ENCODE measurements at regions not wholly inside any gene's neighbourhood (a gene's known extent, or its start where the extent isn't known, plus 50 kb on each side); places are given as distances from the start of the nearest gene placed in this dataset.
"Not testable (repeated sequence)": the region's sequence is repeated elsewhere in the genome, so short reads cannot be mapped to it uniquely, and the experiment has no call there.

DNA sequence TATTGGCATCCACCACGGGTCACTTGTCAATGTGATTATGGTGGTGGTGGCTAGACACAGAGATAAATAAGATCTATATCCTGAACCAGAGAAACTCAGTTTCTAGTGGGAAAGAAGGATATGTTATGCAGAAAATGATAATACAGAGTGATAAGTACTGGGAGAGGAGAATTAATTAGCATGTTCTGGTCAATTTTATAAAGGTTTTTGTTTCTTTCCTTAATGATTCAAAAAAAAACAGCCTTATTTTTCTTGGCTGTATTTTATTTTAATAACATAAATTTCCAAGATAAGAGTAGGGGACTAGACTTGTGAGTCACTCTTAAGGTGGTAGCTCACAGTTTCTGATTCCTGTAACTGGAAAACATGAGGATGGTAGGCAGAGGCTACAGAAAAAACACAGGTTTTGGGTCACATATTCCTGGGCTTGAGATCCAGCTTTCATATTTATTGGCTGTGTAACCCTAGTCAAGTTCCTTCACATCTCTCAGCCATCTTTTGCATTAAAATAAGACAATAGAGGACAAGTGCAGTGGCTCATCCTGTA, 350.3 kb upstream of the RPS23 start:
- H3K27me3 ChIP-seq (ENCODE audit: control insufficient read depth in 3 of 3, insufficient read depth in 3 of 3, low read length in 3 of 3), result no peaks in the 10 kb centered on the region
- no peaks in the 10 kb centered on the region for H3K36me3 ChIP-seq (ENCODE audit: control insufficient read depth in 3 of 3, insufficient read depth in 3 of 3, low read length in 3 of 3)
- H3K4me1 ChIP-seq (ENCODE audit: control insufficient read depth in 3 of 3, insufficient read depth in 3 of 3, low read length in 3 of 3), result no peaks in the 10 kb centered on the region
- no peak overlapping the region for H3K9ac ChIP-seq (ENCODE audit: low read depth in 1 of 3, low read length in 3 of 3)
- no peak overlapping the region for H3K27ac ChIP-seq (ENCODE audit: low read depth, low read length)
- H3K4me3 ChIP-seq (ENCODE audit: low read length in 3 of 3), result no peak overlapping the region
- H3K9me3 ChIP-seq (ENCODE audit: control insufficient read depth in 3 of 3, low read length in 3 of 3), result no peaks in the 10 kb centered on the region

DNA sequence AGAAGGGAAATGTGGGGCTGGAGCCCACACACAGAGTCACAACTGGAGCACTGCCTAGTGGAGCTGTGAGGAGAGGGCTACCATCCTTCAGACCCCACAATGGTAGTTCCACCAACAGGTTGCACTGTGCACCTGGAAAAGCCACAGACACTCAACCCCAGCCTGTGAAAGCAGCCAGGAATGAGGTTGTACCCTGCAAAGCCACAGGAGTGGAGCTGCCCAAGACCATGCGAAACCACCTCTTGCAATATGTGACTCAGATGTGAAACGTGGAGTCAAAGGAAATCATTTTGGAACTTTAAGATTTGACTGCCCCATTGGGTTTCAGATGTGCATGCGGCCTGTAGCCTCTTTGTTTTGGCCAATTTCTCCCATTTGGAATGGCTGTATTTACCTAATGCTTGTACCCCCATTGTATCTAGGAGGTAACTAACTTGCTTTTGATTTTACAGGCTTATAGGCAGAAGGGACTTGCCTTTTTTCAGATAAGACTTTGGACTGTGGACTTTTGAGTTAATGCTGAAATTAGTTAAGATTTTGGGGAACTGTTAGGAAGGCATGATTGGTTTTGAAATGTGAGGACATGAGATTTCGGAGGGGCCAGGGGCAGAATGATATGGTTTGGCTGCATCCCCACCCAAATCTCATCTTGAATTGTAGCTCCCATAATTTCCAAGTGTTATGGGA, 348.9 kb upstream of the RPS23 start:
- not testable (repeated sequence) for H3K9ac ChIP-seq (ENCODE audit: low read depth in 1 of 3, low read length in 3 of 3); H3K27me3 ChIP-seq (ENCODE audit: control insufficient read depth in 3 of 3, insufficient read depth in 3 of 3, low read length in 3 of 3); H3K4me3 ChIP-seq (ENCODE audit: low read length in 3 of 3); H3K36me3 ChIP-seq (ENCODE audit: control insufficient read depth in 3 of 3, insufficient read depth in 3 of 3, low read length in 3 of 3); H3K27ac ChIP-seq (ENCODE audit: low read depth, low read length); H3K4me1 ChIP-seq (ENCODE audit: control insufficient read depth in 3 of 3, insufficient read depth in 3 of 3, low read length in 3 of 3); H3K9me3 ChIP-seq (ENCODE audit: control insufficient read depth in 3 of 3, low read length in 3 of 3)

DNA sequence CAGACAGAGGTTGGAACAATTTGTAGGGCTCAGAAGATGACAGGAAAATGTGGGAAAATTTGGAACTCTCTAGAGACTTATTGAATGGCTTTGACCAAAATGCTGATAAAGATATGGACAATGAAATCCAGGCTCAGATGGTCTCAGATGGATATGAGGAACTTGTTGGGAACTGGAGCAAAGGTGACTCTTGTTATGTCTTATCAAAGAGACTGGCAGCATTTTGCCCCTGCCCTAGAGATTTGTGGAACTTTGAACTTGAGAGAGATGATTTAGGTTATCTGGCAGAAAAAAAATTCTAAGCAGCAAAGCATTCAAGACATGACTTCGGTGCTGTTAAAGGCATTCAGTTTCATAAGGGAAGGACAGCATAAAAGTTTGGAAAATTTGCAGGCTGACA, 347.9 kb upstream of the RPS23 start:
- not testable (repeated sequence) for H3K4me3 ChIP-seq (ENCODE audit: low read length in 3 of 3)

DNA sequence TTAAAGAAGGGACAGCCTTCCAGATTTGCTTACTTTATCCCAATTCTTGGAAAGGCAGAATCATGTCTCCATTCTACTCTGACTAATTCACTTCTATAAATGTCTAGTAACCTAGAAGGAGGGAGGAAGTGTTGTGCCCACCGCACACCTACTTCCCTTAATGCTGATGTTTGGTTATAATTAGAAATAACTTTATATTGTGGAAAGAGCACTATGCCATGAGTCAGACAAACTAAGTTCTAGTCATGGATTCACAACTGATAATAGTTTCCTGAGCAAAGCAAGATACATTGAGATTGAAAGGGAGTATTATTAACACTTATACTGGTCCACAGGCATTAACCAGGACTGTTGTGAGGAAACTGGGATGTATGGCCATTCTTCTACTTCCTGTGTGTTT, 345.9 kb upstream of the RPS23 start:
- Histone ChIP-seq H3K4me3 (ENCODE audit: low read length in 3 of 3) (no peak overlapping the region), H3K9me3 (ENCODE audit: control insufficient read depth in 3 of 3, low read length in 3 of 3) (no peaks in the 10 kb centered on the region), H3K27ac (ENCODE audit: low read depth, low read length) (no peak overlapping the region), H3K4me1 (ENCODE audit: control insufficient read depth in 3 of 3, insufficient read depth in 3 of 3, low read length in 3 of 3) (no peaks in the 10 kb centered on the region), H3K27me3 (ENCODE audit: control insufficient read depth in 3 of 3, insufficient read depth in 3 of 3, low read length in 3 of 3) (no peaks in the 10 kb centered on the region), H3K36me3 (ENCODE audit: control insufficient read depth in 3 of 3, insufficient read depth in 3 of 3, low read length in 3 of 3) (no peaks in the 10 kb centered on the region), H3K9ac (ENCODE audit: low read depth in 1 of 3, low read length in 3 of 3) (no peak overlapping the region)

More for the DNA sequence above, 347.9 kb upstream of the RPS23 start:
- H3K9me3 ChIP-seq (ENCODE audit: control insufficient read depth in 3 of 3, low read length in 3 of 3); H3K4me1 ChIP-seq (ENCODE audit: control insufficient read depth in 3 of 3, insufficient read depth in 3 of 3, low read length in 3 of 3); H3K27me3 ChIP-seq (ENCODE audit: control insufficient read depth in 3 of 3, insufficient read depth in 3 of 3, low read length in 3 of 3); H3K9ac ChIP-seq (ENCODE audit: low read depth in 1 of 3, low read length in 3 of 3); H3K36me3 ChIP-seq (ENCODE audit: control insufficient read depth in 3 of 3, insufficient read depth in 3 of 3, low read length in 3 of 3); H3K27ac ChIP-seq (ENCODE audit: low read depth, low read length): not testable (repeated sequence)

DNA sequence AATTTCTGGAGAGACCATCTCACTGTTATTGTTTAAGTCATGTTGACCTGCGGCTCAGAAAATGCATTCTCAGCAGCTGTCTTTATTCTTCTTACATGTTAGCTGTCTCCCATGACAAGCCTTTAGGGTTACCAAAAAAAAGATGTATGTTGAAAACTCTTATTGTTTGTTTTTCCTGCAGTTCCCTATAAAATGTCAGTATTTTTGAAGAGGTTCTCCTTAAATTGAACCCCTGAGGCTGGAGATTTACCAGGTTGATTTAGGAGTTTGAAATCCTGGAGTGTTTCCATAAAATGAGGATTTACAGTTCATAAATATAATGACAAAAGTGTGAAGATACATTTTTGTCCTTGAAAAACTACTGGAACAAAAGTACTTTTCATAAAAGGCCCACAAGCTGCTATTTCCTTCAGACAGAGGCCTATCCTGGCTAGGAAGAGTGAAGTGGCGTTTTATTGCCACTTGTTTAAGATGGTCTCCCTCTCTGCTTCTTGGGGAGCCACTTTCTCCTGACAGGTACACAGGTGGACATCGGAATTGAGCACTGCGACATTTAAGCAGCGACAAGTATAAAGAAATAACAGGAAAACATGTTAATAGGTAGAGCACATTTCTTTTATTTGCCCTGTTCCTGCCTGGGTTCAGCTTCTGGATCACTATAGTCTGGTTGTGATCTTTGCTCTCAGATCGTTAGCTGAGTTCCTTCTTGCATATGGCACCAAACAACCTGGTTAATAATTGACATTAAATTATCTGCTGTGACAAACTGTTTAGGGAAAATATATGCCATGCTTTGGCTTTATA, 344.8 kb upstream of the RPS23 start:
- Histone ChIP-seq H3K4me1 (ENCODE audit: control insufficient read depth in 3 of 3, insufficient read depth in 3 of 3, low read length in 3 of 3) (no peaks in the 10 kb centered on the region), H3K9ac (ENCODE audit: low read depth in 1 of 3, low read length in 3 of 3) (no peak overlapping the region), H3K9me3 (ENCODE audit: control insufficient read depth in 3 of 3, low read length in 3 of 3) (no peaks in the 10 kb centered on the region), H3K4me3 (ENCODE audit: low read length in 3 of 3) (no peak overlapping the region), H3K27me3 (ENCODE audit: control insufficient read depth in 3 of 3, insufficient read depth in 3 of 3, low read length in 3 of 3) (no peaks in the 10 kb centered on the region), H3K27ac (ENCODE audit: low read depth, low read length) (no peak overlapping the region), H3K36me3 (ENCODE audit: control insufficient read depth in 3 of 3, insufficient read depth in 3 of 3, low read length in 3 of 3) (no peaks in the 10 kb centered on the region)

DNA sequence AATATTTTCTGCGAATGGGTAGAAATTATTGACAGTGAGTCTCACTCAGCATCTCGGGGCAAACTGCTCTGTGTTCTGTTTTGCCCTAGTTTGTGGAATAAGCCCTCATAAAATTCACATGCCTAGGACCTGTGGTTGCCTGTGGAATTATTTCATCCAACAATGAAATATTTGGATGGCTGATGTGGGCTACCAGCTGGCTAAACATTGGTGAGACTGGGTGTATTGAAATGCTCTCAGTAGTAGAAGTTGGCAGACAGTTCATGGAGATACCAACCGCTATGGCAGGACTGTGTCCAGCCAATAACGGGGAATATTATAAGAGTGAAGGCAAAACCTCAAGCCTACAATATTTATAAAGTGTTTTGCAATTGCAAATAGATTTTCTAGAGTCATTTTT, 344.1 kb upstream of the RPS23 start:
- Histone ChIP-seq H3K27me3 (ENCODE audit: control insufficient read depth in 3 of 3, insufficient read depth in 3 of 3, low read length in 3 of 3) (no peaks in the 10 kb centered on the region), H3K9ac (ENCODE audit: low read depth in 1 of 3, low read length in 3 of 3) (no peak overlapping the region), H3K27ac (ENCODE audit: low read depth, low read length) (no peak overlapping the region), H3K36me3 (ENCODE audit: control insufficient read depth in 3 of 3, insufficient read depth in 3 of 3, low read length in 3 of 3) (no peaks in the 10 kb centered on the region), H3K4me3 (ENCODE audit: low read length in 3 of 3) (no peak overlapping the region), H3K4me1 (ENCODE audit: control insufficient read depth in 3 of 3, insufficient read depth in 3 of 3, low read length in 3 of 3) (no peaks in the 10 kb centered on the region), H3K9me3 (ENCODE audit: control insufficient read depth in 3 of 3, low read length in 3 of 3) (no peaks in the 10 kb centered on the region)

DNA sequence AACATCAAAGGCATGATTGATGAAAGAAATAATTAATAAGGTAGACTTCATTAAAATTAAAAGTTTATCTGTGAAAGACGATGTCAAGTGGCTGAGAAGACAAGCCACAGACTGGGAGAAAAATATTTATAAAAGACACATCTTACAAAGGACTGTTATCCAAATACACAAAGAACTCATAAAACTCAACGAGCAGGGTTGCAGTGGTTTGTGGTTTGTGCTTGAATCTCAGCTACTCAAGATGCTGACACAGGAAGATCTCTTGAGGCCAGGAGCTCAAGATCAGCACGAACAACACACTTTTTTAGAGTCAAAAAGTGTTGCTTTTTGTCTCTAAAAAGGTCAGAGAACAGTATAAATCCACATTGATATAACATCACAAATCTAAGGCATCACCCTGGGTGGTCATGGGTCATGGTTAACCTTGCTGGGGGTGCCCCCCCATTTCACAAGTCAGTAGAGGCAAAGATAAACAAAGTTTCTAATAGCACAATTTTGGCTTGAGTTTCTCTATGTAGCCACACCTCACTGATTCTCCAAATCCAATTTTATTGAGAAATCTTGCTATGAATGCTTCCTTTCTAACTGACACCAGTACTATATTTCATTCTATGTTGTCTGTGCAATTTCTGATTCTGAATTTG, 342.9 kb upstream of the RPS23 start:
- Histone ChIP-seq H3K9ac (ENCODE audit: low read depth in 1 of 3, low read length in 3 of 3) (no peak overlapping the region), H3K4me1 (ENCODE audit: control insufficient read depth in 3 of 3, insufficient read depth in 3 of 3, low read length in 3 of 3) (no peaks in the 10 kb centered on the region), H3K9me3 (ENCODE audit: control insufficient read depth in 3 of 3, low read length in 3 of 3) (no peaks in the 10 kb centered on the region), H3K27ac (ENCODE audit: low read depth, low read length) (no peak overlapping the region), H3K4me3 (ENCODE audit: low read length in 3 of 3) (no peak overlapping the region), H3K36me3 (ENCODE audit: control insufficient read depth in 3 of 3, insufficient read depth in 3 of 3, low read length in 3 of 3) (no peaks in the 10 kb centered on the region), H3K27me3 (ENCODE audit: control insufficient read depth in 3 of 3, insufficient read depth in 3 of 3, low read length in 3 of 3) (no peaks in the 10 kb centered on the region)

DNA sequence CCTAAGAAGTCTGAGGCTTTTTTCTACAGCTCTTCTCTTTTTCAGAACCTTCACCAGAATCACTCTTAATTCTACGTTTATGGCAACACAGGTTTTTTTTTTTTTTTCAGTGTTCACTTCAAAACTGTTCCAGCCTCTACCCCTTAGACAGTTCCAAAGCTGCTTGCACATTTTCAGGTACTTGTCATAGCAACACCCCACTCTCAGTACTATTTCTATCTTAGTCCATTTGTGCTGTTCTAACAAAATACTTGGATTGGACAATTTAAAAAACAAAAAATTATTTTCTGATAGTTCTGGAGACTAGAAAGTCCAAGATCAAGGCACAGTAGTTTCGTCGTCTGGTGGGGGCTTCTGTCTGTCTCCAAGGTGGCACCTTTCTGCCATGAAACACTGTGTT, 340.9 kb upstream of the RPS23 start:
- Histone ChIP-seq H3K36me3 (ENCODE audit: control insufficient read depth in 3 of 3, insufficient read depth in 3 of 3, low read length in 3 of 3) (no peaks in the 10 kb centered on the region), H3K4me1 (ENCODE audit: control insufficient read depth in 3 of 3, insufficient read depth in 3 of 3, low read length in 3 of 3) (no peaks in the 10 kb centered on the region), H3K9me3 (ENCODE audit: control insufficient read depth in 3 of 3, low read length in 3 of 3) (no peaks in the 10 kb centered on the region), H3K27ac (ENCODE audit: low read depth, low read length) (no peak overlapping the region), H3K9ac (ENCODE audit: low read depth in 1 of 3, low read length in 3 of 3) (no peak overlapping the region), H3K4me3 (ENCODE audit: low read length in 3 of 3) (no peak overlapping the region), H3K27me3 (ENCODE audit: control insufficient read depth in 3 of 3, insufficient read depth in 3 of 3, low read length in 3 of 3) (no peaks in the 10 kb centered on the region)

DNA sequence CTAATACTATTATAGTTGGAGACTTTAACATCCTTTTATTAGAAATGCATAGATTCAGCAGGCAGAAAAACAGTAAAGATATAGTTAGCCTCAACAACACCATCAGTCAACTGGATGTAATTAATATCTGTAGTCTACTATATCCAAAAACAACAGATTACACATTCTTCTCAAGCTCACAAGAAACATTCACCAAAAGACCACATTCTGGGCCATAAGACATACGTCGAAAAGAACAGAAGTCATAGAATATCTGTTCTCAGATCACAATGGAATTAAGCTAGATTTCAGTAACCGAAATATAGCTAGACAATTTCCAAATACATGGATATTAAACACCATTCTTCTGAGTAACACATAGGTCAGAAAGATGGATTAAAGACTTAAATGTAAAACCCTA, 336.6 kb upstream of the RPS23 start:
- H3K36me3 ChIP-seq (ENCODE audit: control insufficient read depth in 3 of 3, insufficient read depth in 3 of 3, low read length in 3 of 3), result no peaks in the 10 kb centered on the region
- H3K27me3 ChIP-seq (ENCODE audit: control insufficient read depth in 3 of 3, insufficient read depth in 3 of 3, low read length in 3 of 3), result no peaks in the 10 kb centered on the region
- no peaks in the 10 kb centered on the region for H3K4me1 ChIP-seq (ENCODE audit: control insufficient read depth in 3 of 3, insufficient read depth in 3 of 3, low read length in 3 of 3)
- no peak overlapping the region for H3K4me3 ChIP-seq (ENCODE audit: low read length in 3 of 3)
- H3K9me3 ChIP-seq (ENCODE audit: control insufficient read depth in 3 of 3, low read length in 3 of 3), result no peaks in the 10 kb centered on the region
- no peak overlapping the region for H3K9ac ChIP-seq (ENCODE audit: low read depth in 1 of 3, low read length in 3 of 3)
- no peak overlapping the region for H3K27ac ChIP-seq (ENCODE audit: low read depth, low read length)

DNA sequence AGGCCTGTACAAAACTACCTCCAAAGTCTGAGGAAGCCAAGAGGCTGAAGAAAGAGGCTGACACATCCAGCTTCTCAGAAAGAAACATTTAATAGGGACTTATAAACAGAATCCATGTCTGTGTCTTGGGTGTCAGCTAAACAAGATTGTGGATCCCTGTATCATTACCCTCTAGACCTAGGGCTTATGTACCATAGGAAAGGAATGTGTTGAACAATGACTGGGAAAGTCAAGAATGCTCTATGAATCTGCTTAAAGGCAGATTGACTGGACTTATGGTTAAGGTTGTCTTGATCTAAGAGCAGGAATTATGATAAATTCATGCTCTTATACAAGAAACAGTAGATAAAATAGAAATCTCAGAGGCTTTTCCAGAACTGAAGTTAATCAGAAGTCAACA, 335.7 kb upstream of the RPS23 start:
- Histone ChIP-seq H3K9me3 (ENCODE audit: control insufficient read depth in 3 of 3, low read length in 3 of 3) (no peaks in the 10 kb centered on the region), H3K4me1 (ENCODE audit: control insufficient read depth in 3 of 3, insufficient read depth in 3 of 3, low read length in 3 of 3) (no peaks in the 10 kb centered on the region), H3K27me3 (ENCODE audit: control insufficient read depth in 3 of 3, insufficient read depth in 3 of 3, low read length in 3 of 3) (no peaks in the 10 kb centered on the region), H3K4me3 (ENCODE audit: low read length in 3 of 3) (no peak overlapping the region), H3K27ac (ENCODE audit: low read depth, low read length) (no peak overlapping the region), H3K36me3 (ENCODE audit: control insufficient read depth in 3 of 3, insufficient read depth in 3 of 3, low read length in 3 of 3) (no peaks in the 10 kb centered on the region), H3K9ac (ENCODE audit: low read depth in 1 of 3, low read length in 3 of 3) (no peak overlapping the region)

Data from skeletal muscle tissue (tissue), 3 donors.